GM19025 (cell line): ENCODE measurements at regions not wholly inside any gene's neighbourhood (a gene's known extent, or its start where the extent isn't known, plus 50 kb on each side); places are given as distances from the start of the nearest gene placed in this dataset.
A peak's percentile ranks its signal among the peaks of the same experiment; 100 is the strongest.

Experiments used
- ATAC-seq: cut with Tn5 transposase; IDR thresholded peaks from one replicate; pipeline ENCODE4 v1.9.1; 2021; ENCODE audit warnings: mild to moderate bottlenecking, low read depth, moderate library complexity; ENCODE audit not compliant: unreplicated experiment

GRCh38 chr2:203812294-203813221, 55.0 kb upstream of the CTLA4 start:
- no peak for ATAC-seq

DNA sequence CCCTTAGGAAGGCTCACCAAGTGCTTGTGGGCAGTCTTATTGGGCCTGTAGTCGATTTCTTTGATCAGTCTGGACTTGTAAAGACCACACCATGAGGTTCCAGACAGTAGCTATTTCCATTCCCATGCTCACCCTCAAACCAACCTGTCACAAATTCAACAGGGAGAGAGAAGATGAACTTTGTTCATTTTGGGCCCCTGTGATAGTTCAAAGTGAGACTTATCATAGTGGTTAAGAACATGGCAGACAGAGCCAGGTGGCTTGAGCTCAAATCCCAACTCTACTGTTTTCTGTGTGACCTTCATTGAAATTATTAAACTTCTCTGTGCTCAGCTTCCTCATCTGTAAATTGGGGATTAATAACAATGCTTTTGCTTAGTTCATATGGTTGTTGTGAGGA, 53.9 kb upstream of the CTLA4 start:
- ATAC-seq, result no peak

DNA sequence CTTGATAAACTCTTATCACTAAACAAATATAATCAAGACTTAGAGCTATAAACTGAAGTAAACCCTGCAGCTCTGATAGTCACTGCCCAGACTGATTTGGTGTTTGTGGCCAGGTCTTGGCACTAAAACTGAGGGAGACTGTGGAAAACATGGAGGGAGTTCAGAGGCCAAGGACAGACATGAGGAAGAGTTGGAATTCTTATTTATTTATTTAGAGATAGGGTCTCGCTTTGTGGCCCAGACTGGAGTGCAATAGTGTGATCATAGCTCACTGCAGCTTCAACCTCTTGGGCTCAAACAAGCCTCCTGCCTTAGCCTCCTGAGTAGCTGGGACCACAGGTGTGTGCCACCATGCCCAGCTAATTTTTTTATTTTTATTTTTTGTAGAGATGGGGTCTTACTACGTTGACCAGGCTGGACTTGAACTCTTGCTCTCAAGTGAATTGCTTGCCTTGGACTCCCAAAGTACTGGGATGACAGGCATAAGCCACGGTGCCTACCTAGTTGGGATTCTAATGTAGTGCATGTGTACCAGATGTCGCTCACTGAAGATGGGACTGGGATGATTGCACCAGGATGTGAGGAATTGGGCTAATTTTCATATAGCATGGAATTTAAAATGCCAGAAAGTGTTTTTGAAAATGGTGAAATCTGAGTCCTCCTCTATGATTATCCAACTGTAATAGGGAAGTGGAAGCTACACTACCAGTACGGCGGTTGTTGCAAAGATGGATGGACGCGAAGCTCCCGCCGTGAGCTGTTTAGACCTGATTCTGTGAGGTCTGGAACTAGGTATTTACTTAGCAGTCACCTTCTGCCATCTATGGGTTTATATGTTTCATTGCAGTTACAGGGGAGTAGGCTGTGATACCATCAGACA, 52.7 kb upstream of the CTLA4 start:
- ATAC-seq, result peak; percentile 50

- ATAC-seq, result no peak
Observed at GRCh38 chr2:203815541-203815898, 52.1 kb upstream of the CTLA4 start.

DNA sequence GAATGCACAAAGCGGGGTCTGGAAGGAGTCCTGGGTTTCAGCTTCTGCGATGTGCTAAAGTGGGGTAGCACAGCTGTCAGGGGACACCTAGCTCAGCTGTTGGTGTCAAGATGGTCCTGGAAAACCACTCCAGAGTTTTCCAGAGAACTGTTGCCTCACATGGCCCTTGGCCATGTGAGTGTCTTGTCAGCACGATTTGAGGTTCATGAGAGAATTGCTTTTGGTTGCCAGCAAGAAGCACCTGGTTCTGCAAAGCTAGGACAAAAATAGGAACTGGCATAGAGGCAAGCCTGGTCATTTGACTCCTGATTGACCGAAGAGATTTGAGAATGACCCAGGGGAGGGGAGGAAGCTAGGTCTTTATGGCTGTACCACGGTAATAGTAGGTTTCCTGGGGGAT, 50.4 kb upstream of the CTLA4 start:
- ATAC-seq, result no peak
